ENCODE measurements at regions not wholly inside any gene's neighbourhood (a gene's known extent, or its start where the extent isn't known, plus 50 kb on each side); places are given as distances from the start of the nearest gene placed in this dataset.

DNA sequence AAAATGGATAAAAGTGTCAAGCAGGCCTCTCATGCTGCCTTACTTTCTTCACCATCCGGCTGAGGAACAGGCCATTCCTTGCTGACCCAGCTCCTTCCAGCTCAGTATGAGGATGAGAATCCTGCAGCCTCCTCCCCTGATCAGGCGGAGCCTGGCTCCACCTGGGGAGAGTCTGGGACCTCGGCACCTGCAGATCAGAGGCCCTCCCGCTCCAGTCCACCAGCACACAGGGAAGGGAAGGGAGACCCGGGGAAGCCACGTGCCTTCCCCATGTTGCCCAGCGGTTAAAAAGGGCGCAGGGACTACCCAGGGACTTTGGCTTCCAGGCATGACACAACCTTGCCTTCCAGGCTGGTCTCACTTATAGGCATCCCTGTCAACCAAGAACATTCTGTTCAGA lies 172.0 kb downstream of the NDUFA10 start:
- TF ChIP-seq, protein P1, sequence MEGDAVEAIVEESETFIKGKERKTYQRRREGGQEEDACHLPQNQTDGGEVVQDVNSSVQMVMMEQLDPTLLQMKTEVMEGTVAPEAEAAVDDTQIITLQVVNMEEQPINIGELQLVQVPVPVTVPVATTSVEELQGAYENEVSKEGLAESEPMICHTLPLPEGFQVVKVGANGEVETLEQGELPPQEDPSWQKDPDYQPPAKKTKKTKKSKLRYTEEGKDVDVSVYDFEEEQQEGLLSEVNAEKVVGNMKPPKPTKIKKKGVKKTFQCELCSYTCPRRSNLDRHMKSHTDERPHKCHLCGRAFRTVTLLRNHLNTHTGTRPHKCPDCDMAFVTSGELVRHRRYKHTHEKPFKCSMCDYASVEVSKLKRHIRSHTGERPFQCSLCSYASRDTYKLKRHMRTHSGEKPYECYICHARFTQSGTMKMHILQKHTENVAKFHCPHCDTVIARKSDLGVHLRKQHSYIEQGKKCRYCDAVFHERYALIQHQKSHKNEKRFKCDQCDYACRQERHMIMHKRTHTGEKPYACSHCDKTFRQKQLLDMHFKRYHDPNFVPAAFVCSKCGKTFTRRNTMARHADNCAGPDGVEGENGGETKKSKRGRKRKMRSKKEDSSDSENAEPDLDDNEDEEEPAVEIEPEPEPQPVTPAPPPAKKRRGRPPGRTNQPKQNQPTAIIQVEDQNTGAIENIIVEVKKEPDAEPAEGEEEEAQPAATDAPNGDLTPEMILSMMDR (IDR thresholded peaks at IDR 0.05): no peak
- no peak for TF ChIP-seq EP300 (IDR thresholded peaks at IDR 0.05)
- no peak for TF ChIP-seq POLR2AphosphoS5 (IDR thresholded peaks at IDR 0.05)
- TF ChIP-seq POLR2A (IDR thresholded peaks at IDR 0.05): no peak

All from stomach (tissue), 4 donors.